ENCODE measurements at regions not wholly inside any gene's neighbourhood (a gene's known extent, or its start where the extent isn't known, plus 50 kb on each side); places are given as distances from the start of the nearest gene placed in this dataset.

DNA sequence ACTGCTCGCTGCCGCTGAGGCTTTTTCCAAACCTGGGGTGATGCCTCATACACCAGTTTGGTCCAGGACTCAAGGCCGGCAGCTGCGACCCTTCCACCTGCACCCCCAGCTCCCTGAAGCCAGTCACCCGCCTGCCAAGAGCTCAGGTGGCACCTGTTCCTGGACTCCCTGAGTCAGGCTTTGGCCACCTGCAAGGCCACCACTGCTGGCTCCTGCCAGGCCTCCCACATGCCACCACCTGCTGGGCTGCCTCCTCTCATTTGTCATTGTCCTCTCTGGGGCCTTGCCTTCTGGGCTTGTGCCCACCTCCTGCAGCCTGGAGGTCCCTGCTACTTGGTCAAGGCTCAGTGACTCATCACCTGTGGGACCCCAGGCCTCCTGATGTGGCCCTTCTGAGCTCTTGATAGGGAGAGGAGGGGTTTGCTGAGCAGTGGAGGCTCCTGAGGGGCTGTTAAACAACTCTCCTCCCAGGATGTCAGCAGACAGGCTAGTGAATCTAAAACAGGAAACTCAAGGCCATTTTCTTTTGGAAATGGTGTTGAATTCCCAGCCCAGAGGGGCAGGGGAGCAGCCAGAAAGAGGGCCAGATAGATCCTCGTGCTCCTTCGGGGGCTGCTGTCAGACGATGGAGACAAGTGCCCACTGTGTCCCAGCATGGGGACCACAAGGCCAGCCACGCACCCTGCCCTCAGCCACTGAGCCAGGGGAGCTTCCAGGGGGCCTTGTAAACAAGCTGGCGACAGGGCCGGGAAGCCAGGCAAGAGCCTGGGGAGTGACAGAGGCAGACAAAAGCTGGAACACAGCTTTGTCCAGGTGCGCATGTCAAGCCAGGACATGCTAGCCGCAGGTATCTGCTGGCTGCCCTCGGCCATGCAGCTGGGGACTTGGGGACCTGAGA is 416.8 kb downstream of the LRATD1 start:
- DNase-seq = no peak

GRCh38 chr2:15050483-15050882 is 418.0 kb downstream of the LRATD1 start:
- no peak for DNase-seq

- DNase-seq = no peak
Observed at GRCh38 chr2:15053542-15053941, 421.0 kb downstream of the LRATD1 start.

DNA sequence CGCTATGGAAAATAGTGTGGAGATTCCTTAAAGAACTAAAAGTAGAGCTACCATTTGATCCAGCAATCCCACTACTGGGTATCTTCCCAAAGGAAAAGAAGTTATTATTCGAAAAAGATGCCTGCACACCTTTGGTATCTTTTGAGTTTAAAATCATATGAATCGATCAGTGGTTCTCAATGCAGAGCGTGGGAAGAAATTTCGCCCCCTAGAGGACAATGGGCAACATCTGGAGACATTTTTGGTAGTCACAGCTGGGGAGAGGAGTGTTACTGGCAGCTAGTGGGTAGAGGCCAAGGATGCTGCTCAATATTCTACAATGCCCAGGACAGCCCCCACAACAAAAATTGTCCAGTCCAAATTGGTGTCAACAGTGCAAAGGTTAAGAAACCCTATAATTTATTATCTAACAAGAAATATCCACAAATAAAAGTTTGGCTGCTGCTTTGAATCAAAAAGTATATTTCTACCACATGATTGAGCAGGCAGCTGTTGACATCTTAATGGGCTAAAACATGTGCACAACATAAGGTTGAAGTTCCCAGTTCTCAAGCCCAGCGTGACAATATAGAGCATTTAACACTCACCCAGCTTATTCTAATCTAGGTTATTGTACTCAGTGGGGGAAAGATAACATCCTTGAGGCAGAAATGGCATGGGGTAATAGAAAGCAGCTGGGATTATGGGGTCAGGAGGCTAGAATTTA is 425.7 kb downstream of the LRATD1 start:
- DNase-seq = peak; percentile 59

GRCh38 chr2:15058721-15059157 is 426.2 kb downstream of the LRATD1 start:
- no peak for DNase-seq

DNA sequence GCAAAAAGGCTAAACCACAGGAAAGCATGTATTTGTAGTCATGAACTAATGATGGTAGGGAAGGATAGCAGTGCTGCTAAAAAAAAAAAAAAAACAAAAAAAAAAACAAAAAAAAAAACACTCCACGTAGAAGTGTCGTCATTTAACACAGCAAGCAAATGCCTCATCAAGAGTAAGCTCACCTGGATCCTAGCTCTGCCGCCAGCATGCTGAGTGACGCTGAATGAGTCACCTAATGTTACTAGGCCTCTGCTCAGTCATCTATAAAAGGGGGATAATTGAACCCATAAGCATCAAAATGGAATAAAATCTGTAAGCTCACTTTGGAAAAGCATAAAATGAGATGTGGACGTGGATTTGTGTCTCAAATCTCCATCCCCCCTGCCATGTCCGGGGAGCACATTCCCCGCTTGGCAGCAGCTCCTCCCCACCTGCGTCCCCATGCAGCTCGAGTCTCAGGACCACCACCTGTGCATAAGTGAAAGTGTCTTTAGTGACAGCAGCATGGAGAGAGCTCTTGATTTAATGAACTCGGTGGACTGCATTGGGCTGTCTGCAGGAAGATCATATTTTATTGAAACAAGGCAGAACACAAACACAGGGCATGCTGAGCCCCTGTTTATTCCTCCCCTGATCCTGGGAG is 427.5 kb downstream of the LRATD1 start:
- DNase-seq = no peak

GRCh38 chr2:15061268-15061667 is 428.8 kb downstream of the LRATD1 start:
- no peak for DNase-seq

- DNase-seq = no peak
Observed at GRCh38 chr2:15066138-15066537, 433.6 kb downstream of the LRATD1 start.

DNA sequence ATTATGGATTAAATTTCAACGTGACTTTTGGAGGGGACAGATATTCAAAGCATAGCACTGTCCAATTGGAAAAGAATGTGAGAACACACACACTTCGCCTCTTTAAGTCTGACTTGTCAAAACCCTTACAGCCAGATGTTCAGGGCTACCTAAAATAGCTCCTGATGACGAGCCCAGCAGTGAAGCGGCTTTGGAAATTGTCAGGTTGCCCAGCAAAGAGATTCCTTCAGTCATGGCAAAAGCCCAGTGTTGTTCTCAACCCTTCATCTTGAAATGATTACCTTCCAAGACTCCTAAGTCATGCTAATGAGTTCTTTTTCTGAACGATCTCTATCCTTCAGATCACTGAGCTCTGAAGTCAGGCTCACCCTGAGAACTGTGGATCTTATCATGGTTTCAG is 436.6 kb downstream of the LRATD1 start:
- DNase-seq = no peak

GRCh38 chr2:15072836-15073235 is 440.3 kb downstream of the LRATD1 start:
- DNase-seq = no peak

DNA sequence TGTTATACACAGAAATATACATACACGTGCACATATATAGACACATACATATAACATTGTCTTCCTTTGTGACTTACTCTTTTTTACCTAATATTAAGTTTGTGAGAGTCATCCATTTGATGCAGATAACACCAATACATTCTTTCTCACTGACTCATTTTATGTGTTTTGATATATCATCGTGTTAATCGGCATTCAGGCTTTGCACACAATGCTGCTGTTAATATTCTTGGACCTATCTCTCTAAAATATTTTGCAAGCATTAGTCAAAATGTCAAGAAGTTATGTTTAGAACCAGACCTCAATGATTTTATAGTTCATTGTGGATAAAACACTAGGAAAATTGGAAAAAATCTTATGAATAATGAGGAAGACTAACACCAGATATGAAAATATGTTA is 441.1 kb downstream of the LRATD1 start:
- no peak for DNase-seq

DNA sequence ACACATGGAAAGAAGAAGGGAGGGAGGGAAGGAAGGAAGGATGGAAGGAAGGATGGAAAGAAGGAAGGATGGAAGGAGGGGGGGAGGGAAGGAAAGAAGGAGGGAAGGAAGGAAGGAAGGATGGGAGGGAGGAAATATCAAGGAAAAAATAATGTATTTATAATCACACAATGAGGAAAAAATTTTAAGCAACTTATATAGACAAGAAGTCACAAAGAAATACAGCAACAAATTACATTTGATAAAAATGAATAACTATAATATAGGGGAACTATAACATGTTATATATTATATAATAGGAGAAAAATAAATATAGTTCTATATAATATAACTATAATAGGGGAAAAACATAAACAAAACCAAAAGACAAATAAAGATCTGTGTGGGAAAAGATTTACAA is 441.8 kb downstream of the LRATD1 start:
- DNase-seq = no peak

DNA sequence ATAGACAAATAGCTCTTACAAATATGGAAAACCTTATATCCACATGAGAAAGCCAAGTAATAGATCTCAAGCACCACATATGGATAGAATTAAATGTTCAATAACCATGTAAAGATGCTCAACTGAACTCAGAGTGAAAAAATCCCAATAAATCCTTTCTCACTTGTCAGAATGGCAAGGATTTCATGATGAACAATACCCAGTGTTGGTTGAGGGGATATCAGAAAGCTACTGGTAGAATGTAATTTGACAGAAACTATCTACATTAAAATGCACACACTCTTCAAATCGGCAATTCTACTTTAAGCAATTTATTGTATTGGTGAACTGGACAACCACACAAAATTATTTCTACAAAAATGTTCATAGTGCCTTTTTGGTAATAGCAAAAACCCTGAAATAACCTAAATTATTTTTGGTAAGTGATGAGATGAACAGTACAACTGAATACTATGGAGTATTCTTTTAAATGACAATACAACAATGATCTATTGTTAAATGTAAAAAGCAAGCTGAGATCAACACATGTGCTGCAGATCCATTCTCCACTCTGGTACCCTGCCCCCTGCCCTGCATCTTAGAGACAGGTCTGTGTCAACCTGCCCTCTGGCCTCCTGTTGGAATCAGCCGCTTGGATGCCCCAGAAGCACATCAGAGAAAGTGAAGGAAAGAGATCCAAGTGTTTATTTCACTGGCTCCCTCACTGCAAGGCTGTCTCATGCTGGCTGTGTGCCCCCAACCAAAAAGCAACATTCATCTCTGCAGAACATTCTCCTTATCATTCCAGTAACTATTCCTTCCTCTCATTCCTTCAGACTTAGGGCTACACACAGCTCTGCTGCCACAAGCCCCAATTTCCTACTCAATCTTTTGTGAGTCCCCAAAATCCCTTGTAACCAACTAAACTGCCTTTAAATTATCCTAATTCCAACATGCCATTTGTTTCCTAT is 442.5 kb downstream of the LRATD1 start:
- no peak for DNase-seq

DNA sequence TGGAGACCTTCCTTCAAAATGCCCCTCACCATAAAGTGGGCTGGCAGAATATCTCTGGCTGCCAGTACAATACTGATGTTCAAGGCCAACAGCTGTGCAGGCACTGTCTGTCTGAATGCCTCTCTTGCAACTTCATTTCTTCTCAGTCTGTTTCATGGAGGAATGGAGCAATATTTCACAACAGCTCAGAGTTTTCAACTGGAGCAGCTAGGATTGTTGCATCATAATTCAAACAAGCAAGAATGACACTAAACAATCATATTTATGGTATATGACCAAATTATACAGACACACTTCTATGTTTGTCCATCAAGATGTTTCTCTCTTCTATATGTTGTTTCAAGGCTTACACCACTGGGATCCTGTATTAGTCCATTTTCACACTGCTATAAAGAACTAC is 444.2 kb downstream of the LRATD1 start:
- DNase-seq = no peak

DNA sequence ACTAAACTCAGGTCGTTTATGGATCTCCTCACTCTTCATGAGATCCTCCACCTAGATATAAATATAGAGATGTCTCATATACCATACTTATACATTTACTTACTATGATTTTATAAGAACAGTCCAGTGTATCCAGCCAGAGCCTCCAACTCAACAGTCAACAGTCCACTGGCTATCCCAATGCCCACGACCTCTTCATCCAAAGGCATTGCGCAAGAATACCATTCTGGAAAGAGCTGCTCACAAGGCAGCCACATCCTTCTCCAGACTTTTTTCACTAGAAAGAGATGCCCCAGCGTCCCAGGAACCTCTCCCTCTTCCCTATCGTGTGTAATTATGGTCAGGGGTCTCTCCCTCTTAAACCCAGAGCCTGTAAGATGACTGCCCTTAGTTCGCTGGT is 448.8 kb downstream of the LRATD1 start:
- DNase-seq = no peak

GRCh38 chr2:15082105-15083058 is 449.9 kb downstream of the LRATD1 start:
- DNase-seq = peak; percentile 43

GRCh38 chr2:15084826-15085489 is 452.4 kb downstream of the LRATD1 start:
- DNase-seq = no peak

DNA sequence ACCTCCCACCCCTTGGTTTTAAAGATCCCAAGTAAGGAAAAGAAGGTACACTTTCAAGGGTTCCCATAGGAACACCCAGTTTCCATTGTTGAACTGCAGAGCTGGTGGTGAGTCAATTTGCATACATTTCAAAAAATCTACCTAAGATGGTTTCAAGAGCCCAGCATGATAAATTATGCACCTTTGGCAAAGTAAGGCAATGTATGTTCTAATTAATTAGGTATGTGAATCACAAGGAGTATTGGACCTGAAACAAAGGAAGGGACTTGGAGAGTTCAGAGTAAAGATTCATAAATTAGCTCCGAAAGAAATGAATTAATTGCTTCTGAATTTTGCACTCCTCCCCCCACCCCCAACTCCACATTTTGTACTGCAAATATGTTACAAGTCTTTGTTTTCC is 459.7 kb downstream of the LRATD1 start:
- DNase-seq = no peak

- no peak for DNase-seq
Observed at GRCh38 chr2:15092691-15093090, 460.2 kb downstream of the LRATD1 start.

- DNase-seq = no peak
Observed at GRCh38 chr2:15094161-15094560, 461.6 kb downstream of the LRATD1 start.

GRCh38 chr2:15096873-15097272 is 464.3 kb downstream of the NBAS start:
- no peak for DNase-seq

Measured in OCI-M1 (cell line).